T47D (cell line): ENCODE measurements at regions not wholly inside any gene's neighbourhood (a gene's known extent, or its start where the extent isn't known, plus 50 kb on each side); places are given as distances from the start of the nearest gene placed in this dataset.

ENCODE experiments used
- DNase-seq, 2 experiments: peaks; one replicate each; pipeline versions ENCODE4 v3.0.0 to v3.0.0-alpha.2; 2011 to 2012; ENCODE audit warnings: low read depth in 1 of 2, low spot score in 1 of 2
- JUND ChIP-seq: IDR thresholded peaks from 2 replicates; pipeline ENCODE4 v1.6.1; 2012; ENCODE audit warnings: low read depth
- in situ Hi-C: cut with HindIII; loops from 2 replicates; pipeline ENCODE4 v1.10.0; 2016; ENCODE audit warnings: low sequenced_read_pairs, low pct_unique_long_range_greater_than_20kb

DNA sequence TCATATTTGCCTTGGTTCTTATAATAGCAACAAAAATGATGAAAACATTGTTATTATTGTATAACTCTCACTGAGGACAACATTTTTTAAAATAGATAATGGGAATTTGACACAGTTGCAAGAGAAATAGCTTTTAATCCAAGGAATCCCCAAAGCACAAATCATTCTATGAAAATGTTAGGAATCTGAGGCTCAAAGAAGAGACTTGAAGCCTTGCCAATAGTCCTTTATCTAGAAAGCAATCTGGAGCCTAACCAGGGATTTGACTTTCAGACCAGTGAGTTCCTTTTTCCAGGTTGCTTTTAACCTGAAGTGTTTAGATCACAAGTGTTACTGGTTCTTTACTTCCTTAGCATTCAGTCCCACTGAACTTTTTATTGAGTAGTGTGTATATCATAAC lies 574.5 kb upstream of the ZEB2 start:
- TF ChIP-seq JUND = no peak
- in situ Hi-C loops = no loop called here
- DNase-seq = no peak

DNA sequence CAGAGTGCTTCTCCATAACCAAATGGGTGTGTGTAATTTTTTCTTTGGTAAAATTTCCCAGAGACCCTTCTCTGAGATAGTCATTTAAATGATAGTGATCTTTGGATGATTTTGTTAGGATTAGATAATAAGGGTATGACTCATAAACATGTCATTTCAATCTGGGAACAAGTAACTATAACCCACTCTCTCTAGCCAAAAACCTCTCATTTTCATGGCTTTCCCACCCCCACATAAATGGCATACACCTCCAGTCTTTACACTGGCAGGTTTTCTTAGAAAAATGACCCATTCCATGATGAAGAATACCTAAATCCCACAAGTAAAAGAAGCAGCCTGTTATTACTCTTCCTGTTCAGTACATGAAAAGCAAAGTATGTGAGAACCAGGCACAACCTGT lies 572.0 kb upstream of the ZEB2 start:
- TF ChIP-seq JUND = no peak
- in situ Hi-C loops = no loop called here

DNA sequence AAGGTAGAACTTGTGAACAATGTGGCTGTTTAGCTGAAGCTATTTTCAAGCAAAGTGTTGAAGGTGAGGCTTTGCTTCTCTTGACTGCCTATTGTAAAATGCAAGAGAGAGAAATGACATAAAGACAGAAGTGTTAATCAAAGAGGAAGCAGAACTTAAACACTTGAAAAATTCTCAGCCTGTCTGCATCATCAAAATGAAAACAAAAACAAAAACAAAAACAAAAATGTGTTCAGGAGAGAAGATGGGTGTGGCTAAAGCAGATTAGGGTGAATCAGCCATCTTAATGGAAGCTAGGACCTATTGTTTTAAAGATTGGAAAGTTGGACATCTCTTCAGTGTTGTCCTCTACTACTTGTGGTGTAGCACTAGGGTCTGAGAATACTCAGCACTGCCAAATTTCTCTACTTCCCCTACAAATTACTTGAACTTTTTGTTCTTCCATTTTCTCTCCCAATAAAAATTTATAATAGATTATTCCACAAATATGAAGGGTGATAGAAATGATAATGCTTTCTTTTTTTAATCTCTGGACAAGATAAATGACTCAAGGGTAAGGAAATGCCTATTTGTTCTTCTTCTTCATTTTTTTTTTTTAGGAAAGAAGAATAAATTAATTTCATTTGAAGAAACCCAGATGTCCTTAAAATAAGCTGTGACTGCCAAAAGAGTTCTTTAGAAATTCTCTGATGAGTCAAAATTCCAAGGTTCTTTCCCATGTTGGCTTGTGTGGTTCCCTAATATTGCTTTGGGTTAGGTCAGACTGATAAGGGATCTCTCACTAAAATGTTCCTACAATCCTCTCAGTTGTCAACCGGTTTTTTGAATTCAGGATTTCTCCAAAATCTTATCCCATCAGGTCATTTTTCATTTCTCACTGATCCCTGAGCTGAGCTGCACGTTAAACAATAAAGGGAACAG lies 571.2 kb upstream of the ZEB2 start:
- DNase-seq = no peak
- in situ Hi-C loops = no loop called here
- no peak for TF ChIP-seq JUND

More for the DNA sequence above, 572.0 kb upstream of the ZEB2 start:
- DNase-seq = no peak

DNA sequence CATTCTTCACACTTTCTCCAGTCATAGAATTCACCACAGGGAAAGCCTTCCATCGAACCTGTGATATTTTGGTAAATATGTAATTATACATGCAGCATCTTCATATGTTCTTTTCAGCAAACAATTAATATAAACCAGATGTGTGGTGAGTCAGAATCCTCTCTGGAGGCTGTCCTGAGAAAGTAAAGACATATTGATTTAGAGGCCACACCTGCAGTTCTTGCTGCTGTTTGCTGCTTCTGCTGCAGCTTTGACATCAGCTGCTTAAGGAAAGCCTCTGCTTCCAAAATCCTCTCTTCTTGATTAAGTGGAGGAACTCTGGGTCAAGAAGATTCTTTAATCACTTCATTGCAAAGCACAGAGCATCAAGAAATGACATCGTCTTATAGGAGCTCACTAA lies 568.8 kb upstream of the ZEB2 start:
- in situ Hi-C loops = no loop called here
- no peak for DNase-seq
- no peak for TF ChIP-seq JUND

DNA sequence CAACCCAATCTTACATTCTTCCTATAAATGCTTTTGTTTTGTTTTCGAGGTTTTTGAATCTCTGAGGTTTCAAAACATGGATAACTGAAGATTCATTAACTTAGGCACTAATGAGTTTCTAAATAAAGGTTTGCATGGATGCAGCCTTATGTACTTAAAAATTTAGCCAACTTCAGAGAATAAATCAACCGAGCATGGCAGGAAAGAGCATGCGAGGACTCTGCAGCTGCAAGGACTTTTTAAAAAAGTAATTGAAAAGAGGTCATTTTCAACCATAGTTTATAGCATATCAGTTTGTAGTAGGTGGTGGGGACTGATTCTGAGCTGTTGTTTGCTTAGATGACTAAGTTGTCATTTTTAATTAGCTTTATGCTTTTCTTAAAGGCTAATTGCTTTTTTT lies 567.0 kb upstream of the ZEB2 start:
- in situ Hi-C loops = no loop called here
- no peak for TF ChIP-seq JUND
- no peak for DNase-seq

DNA sequence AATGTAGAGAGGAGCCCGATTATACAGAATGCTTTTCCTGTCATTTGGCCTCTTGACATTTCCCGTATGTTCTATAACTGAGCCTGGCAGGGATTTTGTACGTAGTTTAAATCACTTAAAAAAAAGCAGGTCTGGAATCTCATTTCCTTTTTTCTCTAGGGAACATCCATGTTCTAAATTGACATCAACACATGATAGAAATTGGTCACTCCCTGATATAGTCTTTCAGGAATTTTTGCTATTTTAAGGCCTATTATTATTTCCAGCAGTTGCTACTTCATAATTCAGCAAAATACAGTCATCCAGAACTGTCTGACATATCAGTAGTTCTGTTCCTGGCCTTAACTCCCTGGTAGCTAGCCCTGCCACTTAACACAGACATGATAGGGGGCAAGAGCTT lies 565.7 kb upstream of the ZEB2 start:
- no peak for TF ChIP-seq JUND

DNA sequence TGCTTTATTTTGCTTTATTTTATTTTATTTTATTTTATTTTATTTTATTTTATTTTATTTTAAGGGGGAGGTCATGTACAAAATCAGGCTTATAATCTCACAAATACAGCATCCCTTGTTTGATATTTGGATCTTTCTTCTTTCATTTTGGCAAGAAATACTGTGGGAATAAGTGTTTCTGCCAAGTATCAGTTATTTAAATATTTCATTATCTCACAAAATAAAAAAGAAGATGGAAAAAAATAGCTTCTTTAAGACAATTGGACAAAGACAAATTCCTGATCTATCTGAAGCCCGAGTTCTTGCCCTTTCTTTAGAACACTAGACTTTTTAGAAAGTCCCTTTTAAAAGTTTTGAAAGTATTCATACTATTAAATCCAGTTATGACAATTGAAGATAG lies 560.5 kb upstream of the ZEB2 start:
- in situ Hi-C loops = no loop called here
- no peak for TF ChIP-seq JUND

More for the DNA sequence above, 565.7 kb upstream of the ZEB2 start:
- in situ Hi-C loops = no loop called here
- DNase-seq = no peak

DNA sequence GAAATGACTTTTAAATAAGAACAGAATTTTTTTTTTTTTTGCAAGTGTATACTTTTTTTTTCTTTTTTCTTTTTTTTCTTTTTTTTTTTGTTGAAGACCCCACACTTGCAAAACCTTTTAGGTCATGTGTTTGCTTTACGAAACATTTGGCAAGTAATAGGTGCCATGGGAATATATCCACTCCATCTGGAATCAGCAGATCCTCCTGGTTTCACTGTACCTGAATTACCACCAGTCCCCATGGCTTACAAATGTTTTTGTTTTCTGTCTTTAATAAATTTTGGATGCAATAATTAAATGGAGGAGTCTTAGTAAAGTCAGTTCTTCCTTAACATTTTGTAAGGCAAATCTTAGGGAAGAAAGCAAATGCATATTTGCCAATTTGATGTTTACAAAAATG lies 559.7 kb upstream of the ZEB2 start:
- no peak for TF ChIP-seq JUND
- in situ Hi-C loops = no loop called here
- no peak for DNase-seq

More for the DNA sequence above, 560.5 kb upstream of the ZEB2 start:
- DNase-seq = no peak

DNA sequence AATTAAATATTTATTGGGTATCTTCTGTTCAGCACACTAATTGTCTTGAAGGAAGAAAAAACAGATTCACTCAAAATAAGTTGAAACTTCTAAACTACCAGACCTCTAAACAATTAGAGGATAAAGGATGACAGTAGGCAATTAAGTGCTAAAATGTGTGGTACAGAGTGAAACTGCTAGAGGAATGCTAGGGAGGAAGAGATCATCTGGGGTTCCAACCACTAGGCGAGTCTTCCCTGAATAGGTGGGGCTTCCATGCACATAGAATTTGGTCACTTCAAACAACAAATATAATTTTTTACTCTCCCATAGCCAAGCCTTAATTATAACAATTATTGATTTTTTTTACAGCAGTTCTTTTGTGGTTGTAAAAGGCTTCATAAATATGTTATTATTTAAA lies 559.0 kb upstream of the ZEB2 start:
- in situ Hi-C loops = no loop called here

DNA sequence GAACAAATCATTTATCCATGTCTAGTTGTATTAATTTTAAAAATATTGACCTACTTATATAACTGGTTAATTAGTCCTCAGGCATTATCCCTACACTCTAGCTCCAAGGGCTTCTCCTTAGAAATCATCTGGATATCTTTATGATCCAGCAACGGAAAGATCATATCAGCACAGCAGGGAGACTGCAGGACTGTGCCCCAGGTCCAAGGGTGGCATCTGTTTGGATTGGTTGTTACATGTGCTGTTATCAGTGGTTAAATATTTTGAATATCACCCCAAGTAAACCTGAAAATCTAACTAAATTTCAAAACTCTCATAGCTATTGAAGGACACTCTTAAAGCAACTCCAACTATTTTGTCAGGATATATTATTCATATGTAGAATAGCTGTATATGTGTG lies 556.2 kb upstream of the ZEB2 start:
- no peak for TF ChIP-seq JUND
- DNase-seq = no peak
- in situ Hi-C loops = no loop called here

More for the DNA sequence above, 559.0 kb upstream of the ZEB2 start:
- no peak for TF ChIP-seq JUND
- DNase-seq = no peak

DNA sequence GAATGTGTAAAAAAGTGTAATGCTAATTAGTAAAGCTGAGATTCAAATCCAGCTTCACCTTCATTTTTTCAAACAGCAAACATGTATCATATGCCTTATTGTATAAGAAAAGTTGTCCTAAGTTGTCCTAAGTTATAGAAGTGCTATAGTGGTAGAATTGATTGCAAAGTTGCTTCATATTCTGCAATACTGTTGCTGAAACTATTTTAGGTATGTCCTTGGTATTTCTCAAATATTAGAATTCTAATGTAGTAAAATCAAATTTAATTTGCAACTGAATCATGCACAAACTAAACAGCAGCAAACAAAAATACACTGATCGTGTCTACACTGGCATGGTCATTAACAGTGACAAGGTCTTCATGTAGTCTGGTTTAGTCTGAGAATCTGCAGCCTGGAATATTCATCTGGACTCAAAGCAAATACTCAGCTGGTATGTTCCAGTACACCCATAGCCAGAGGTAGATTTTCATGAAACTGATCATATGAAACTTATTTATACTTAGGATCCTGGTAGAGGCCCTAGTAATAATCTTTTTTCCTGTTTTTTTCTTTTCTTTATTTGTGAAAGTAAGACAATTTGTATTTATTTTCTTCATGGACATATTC lies 555.6 kb upstream of the ZEB2 start:
- no peak for TF ChIP-seq JUND
- in situ Hi-C loops = no loop called here
- DNase-seq = no peak

DNA sequence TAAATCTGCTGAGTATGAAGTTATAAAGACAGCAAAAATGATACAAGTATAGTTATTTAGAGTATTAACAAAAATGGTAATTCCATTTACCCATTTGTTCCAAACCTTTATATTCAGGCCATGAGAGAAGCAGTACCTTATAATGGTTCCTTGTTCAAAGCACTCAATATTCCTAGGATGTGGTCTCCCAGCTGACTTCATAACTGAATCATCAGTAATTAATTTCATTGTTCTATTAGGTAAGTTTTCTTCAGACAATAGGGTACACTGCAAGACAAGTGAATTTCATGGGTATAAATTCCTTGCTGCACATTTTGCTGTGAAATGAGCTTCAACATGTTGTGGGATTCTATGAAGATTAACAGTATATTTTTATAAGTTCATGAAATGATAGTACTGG lies 550.8 kb upstream of the ZEB2 start:
- in situ Hi-C loops = no loop called here
- no peak for TF ChIP-seq JUND
- no peak for DNase-seq

DNA sequence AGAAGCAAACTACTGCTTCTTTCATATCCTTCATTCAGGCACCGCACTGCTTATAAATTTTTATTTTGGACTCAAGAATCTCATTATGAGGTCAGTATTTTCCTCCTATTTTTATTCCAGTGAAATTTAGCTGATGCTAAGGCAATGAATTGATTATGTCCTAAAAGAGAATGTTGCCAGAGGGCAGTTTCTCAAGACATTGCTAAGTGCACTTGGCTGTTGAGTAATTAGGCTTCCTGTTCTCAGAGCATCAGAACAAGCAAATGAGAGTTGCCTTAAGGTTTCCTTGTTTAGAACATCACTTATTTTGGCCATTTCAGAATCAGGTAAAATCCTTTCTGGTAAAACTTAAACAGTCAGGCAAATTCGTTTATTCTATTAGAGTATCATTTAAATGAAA lies 548.6 kb upstream of the ZEB2 start:
- DNase-seq = no peak
- in situ Hi-C loops = no loop called here
- TF ChIP-seq JUND = no peak

DNA sequence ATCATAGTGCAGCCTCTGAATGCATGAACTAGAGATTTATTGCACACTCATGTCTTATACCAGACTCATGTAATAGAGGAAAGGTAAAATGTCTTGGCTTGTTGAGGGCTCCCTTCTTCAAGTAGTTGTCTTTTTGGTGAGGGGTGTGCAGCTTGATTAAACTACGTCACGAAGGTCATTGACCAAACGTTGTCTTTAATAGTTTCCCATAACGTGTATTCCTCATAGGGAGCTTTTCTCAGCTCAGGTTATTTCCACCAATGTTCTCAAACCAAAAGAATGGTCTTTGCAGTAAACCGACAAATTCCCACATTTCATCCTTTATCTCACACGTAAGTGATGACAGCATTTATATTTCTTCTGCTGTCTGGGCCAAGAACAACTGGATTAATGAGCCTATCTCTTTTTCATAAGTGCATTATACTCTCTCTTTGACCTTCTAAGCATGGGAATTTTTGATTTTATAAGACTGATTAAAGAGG lies 547.7 kb upstream of the ZEB2 start:
- TF ChIP-seq JUND = no peak
- in situ Hi-C loops = no loop called here

More for the DNA sequence above, 547.7 kb upstream of the ZEB2 start:
- no peak for DNase-seq
